ENCODE measurements at regions not wholly inside any gene's neighbourhood (a gene's known extent, or its start where the extent isn't known, plus 50 kb on each side); places are given as distances from the start of the nearest gene placed in this dataset.

GRCh38 chr4:23667659-23668058 lies 222.2 kb downstream of the PPARGC1A start:
- no peak for DNase-seq (ENCODE audit: low spot score)

DNA sequence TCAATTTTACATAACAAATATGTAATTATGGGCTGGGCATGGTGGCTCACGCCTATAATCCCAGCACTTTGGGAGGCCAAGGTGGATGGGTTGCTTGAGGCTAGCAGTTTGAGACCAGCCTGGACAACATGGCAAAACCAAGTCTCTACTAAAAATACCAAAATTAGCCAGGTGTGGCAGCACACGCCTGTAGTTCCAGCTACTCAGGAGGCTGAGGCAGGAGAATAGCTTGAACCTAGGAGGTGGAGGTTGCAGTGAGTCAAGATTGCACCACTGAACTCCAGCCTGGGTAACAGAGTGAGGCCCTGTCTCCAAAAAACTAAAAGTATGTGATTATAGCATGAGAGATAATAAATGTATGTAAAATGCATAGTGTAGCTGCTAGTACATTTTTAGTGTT lies 229.0 kb downstream of the PPARGC1A start:
- no peak for DNase-seq (ENCODE audit: low spot score)

GRCh38 chr4:23654791-23655190 lies 235.1 kb downstream of the PPARGC1A start:
- DNase-seq (ENCODE audit: low spot score), result no peak

- no peak for DNase-seq (ENCODE audit: low spot score)
These were observed 240.8 kb downstream of the PPARGC1A start for GRCh38 chr4:23648854-23649596.

GRCh38 chr4:23635468-23635867 lies 254.4 kb downstream of the PPARGC1A start:
- no peak for DNase-seq (ENCODE audit: low spot score)

GRCh38 chr4:23631255-23631950 lies 258.4 kb downstream of the PPARGC1A start:
- no peak for DNase-seq (ENCODE audit: low spot score)

GRCh38 chr4:23630110-23630509 lies 259.7 kb downstream of the PPARGC1A start:
- no peak for DNase-seq (ENCODE audit: low spot score)

GRCh38 chr4:23629421-23629820 lies 260.4 kb downstream of the PPARGC1A start:
- DNase-seq (ENCODE audit: low spot score), result no peak

GRCh38 chr4:23614284-23614892 lies 275.5 kb downstream of the PPARGC1A start:
- peak; percentile 44 for DNase-seq (ENCODE audit: low spot score)

DNA sequence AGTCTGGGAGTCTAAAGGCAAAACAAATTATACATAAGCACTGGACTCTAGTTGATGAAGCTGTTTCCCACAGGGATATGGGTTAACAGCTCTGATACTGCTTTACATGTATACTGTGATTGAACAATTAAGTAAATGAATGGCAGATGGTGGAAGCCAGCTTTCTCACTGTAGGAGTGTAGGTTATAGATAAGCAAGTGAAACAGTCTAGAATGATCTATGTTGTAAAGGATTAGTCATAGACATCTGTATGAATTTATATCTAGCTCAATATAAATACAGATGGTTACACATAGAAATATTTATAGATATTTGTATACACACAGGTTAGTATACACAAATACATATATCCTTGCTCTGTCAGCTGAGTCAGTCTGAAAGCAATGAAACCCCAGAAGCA lies 276.1 kb downstream of the PPARGC1A start:
- no peak for DNase-seq (ENCODE audit: low spot score)

DNA sequence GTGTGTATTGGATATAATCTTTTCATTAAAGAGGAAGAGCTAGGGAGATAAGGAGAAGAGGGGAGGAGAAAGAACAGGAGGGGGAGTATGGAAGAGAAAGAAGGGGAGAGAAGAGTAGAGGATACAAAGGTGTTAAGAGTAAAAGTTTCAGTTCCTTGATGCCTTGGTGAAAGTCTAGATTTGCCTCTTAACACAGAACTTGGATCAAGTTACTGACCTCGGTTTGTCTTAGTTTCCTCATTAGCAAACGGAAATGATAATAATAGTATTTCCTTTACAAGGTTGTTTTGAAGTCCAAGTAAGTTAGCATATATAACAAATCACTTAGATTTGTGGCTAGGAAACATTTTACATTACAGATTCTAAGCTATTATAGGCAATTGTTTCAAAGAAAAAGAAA lies 287.1 kb downstream of the PPARGC1A start:
- no peak for DNase-seq (ENCODE audit: low spot score)

DNA sequence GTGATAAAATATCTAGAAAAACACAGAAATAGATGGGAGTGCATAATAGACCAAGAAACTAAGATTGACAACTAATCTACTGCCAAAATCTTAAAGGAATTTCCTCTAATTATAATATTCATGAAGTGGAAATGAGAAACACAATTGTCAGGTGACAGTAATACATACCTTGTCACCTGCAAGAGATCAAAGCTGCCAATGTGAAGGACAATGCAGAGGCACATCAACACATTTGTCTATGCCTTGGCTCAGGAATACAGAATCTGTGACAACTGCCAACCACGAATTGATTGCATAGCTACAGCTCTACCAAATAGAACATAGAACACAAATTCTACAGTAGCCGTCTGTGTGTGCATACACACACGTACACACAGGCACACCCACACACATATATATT lies 295.7 kb downstream of the PPARGC1A start:
- no peak for DNase-seq (ENCODE audit: low spot score)

- no peak for DNase-seq (ENCODE audit: low spot score)
These were observed 299.4 kb downstream of the PPARGC1A start for GRCh38 chr4:23590431-23590830.

GRCh38 chr4:23584024-23584423 lies 305.8 kb downstream of the PPARGC1A start:
- no peak for DNase-seq (ENCODE audit: low spot score)

GRCh38 chr4:23582671-23583070 lies 307.2 kb downstream of the PPARGC1A start:
- no peak for DNase-seq (ENCODE audit: low spot score)

- DNase-seq (ENCODE audit: low spot score), result no peak
These were observed 310.7 kb downstream of the PPARGC1A start for GRCh38 chr4:23579166-23579565.

DNA sequence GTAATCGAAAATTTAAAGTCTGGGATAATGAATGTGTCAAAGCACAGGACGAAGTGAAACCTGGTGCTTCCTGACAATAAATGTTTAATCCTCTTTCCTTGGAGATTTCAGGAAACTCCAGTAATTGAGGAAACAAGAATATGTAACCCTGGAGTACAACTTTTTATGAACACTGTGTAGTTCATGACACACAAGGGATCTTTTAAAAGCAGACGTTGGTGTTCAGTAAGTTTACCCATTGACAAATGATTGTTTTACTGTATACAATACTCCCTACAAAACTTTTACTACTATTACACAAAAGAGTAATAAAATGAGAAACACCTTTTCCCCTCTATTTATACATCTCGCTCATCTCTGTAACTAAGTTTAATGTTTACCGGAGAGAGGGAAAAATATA lies 312.4 kb downstream of the PPARGC1A start:
- DNase-seq (ENCODE audit: low spot score), result no peak

DNA sequence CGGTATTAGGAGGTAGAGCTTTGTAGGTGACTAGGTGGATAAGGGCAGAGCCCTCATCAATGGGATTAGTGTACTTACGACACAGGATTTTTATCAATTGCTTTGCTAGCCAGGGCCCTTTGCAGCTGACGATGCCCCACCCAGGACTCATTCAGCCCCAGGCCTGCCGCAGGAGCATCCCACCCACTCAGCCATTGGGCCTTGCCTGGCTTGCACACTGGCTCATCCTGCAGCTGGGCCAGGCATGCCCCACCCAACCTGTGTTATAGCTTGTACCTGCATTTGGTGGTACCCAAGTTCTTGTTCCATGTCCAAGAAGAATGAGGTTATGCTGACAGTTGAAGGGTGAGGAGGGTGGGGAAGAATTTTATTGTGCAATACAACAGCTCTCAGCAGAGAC lies 317.5 kb downstream of the PPARGC1A start:
- no peak for DNase-seq (ENCODE audit: low spot score)

DNA sequence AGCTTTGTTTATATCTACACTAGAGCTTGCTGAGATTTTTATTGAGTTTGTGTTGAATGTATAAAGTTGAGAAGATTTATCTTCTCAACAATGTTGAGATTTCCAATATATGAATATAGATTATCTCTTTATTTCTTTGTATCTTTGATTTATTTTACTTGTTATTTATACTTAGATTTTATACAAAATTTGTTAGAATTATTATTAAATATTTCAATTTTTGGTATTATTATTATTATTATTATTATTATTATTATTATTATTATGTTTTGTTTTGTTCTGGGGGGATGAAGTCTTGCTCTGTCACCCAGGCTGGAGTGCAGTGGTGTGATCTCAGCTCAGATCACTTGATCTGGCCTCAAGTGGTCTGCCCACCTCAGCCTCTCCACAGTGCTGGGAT lies 322.5 kb downstream of the PPARGC1A start:
- no peak for DNase-seq (ENCODE audit: low spot score)

DNA sequence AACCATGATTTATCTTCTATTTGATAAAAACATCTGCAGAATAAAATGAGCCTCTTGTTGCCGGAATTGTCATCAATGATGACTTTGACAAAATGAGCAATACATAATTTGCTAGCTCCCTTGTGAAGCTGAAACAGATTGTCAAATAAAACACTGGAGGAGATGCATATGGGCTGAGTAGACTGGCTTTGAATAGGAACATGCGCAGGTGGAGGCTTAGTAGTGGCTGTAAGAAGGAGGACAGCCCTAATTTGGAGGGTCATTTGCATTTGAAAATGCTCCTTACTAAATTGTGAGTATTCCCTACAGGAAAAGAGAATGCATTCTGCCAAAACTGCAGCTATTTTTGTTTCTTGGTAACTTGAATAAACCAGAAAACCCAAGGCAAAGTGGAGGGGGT lies 329.1 kb downstream of the PPARGC1A start:
- no peak for DNase-seq (ENCODE audit: low spot score)

DNA sequence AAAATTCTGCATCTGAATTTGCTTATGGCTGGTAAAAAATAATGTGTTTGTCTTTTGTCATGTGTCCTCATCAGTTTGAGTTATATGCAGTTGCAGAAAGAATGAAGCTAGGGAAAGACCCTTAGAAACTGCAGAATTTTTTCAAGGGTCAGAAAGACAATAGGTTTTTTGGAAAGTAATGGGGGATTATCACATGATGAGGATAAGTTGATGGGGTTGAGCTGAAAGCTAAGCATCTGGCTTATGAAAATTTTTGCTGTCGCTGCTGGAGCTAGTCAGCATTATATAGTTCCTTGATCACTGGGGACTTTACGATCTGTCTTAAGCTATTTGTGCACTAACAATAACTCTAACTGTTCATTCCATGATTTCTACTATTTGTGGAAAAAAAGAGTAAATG lies 331.7 kb downstream of the PPARGC1A start:
- no peak for DNase-seq (ENCODE audit: low spot score)

DNA sequence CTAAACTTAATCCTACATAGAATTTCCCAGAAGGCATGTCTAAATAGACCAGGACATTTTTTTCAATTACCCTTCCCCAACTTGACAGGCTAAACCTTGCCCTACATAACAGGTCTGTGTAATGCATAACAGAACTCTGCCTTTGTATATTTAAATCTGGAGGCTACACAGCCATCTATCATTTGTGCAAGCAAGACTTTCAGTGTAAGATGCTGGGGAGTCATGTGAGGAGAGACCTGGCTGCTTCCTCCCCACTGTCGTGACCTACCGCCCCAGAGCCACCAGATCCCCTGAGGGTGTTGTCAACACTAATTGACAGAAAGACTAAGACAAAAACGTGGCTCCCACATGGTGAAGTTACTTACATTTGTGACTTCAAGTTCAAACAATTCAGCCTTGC lies 342.2 kb downstream of the PPARGC1A start:
- DNase-seq (ENCODE audit: low spot score), result peak; percentile 3

- no peak for DNase-seq (ENCODE audit: low spot score)
These were observed 342.8 kb downstream of the PPARGC1A start for GRCh38 chr4:23547096-23547495.

Measured in SK-N-DZ (cell line).